OCI-LY1 (cell line): ENCODE measurements at regions not wholly inside any gene's neighbourhood (a gene's known extent, or its start where the extent isn't known, plus 50 kb on each side); places are given as distances from the start of the nearest gene placed in this dataset.

Source experiments
- H2AFZ ChIP-seq: fragments of 200-600 bp; sonication (generic), shearing (Covaris generic); 2 replicates; pipeline ENCODE4 v1.6.0; 2014; ENCODE audit warnings: antibody characterized with exemption, mild to moderate bottlenecking, low read length
- H3F3A ChIP-seq: fragments of 200-600 bp; sonication (generic), shearing (Covaris generic); 2 replicates; pipeline ENCODE4 v1.6.0; 2014; ENCODE audit warnings: mild to moderate bottlenecking, antibody characterized with exemption, low read length, moderate library complexity; ENCODE audit not compliant: insufficient read depth
- H3K27ac ChIP-seq: fragments of 200-600 bp; sonication (generic); 2 replicates; pipeline ENCODE4 v1.5.1; 2014; ENCODE audit warnings: low read length, mixed run types, mild to moderate bottlenecking, low read depth; ENCODE audit not compliant: poor library complexity, severe bottlenecking
- H3K27me3 ChIP-seq: fragments of 200-600 bp; sonication (generic); 2 replicates; pipeline ENCODE4 v1.6.0; 2014; ENCODE audit warnings: antibody characterized with exemption, mild to moderate bottlenecking, low read length, moderate library complexity; ENCODE audit not compliant: insufficient read depth
- H3K36me3 ChIP-seq: fragments of 200-600 bp; sonication (generic); 2 replicates; pipeline ENCODE4 v1.6.1; 2014; ENCODE audit warnings: mild to moderate bottlenecking, antibody characterized with exemption, low read length, moderate library complexity, mixed read lengths; ENCODE audit not compliant: insufficient read depth
- H3K4me1 ChIP-seq: fragments of 200-600 bp; sonication (generic); 2 replicates; pipeline ENCODE4 v1.5.1; 2014; ENCODE audit warnings: mild to moderate bottlenecking, low read length, moderate library complexity; ENCODE audit not compliant: insufficient read depth, severe bottlenecking
- H3K4me2 ChIP-seq: fragments of 200-600 bp; sonication (generic), shearing (Covaris generic); 2 replicates; pipeline ENCODE4 v1.6.1; 2014; ENCODE audit warnings: low read length
- H3K4me3 ChIP-seq: fragments of 200-600 bp; sonication (generic); 2 replicates; pipeline ENCODE4 v1.5.1; 2014; ENCODE audit warnings: low read length, low read depth, mild to moderate bottlenecking, mixed read lengths; ENCODE audit not compliant: poor library complexity, severe bottlenecking
- H3K79me2 ChIP-seq: fragments of 200-600 bp; shearing (Covaris generic); 2 replicates; pipeline ENCODE4 v1.6.1; 2016; ENCODE audit warnings: mixed run types, low read length, mixed read lengths; ENCODE audit not compliant: insufficient read depth
- H3K9ac ChIP-seq: fragments of 200-600 bp; sonication (generic), shearing (Covaris generic); 2 replicates; pipeline ENCODE4 v1.6.1; 2014; ENCODE audit warnings: mild to moderate bottlenecking, low read length, mixed read lengths
- H3K9me2 ChIP-seq: fragments of 200-600 bp; sonication (generic), shearing (Covaris generic); 2 replicates; pipeline ENCODE4 v1.6.1; 2014; ENCODE audit warnings: low read depth, mild to moderate bottlenecking, low read length, mixed read lengths
- H3K9me3 ChIP-seq: fragments of 200-600 bp; shearing (Covaris generic); 2 replicates; pipeline ENCODE4 v1.6.1; 2014; ENCODE audit warnings: low read length, mixed read lengths
- H4K20me1 ChIP-seq: fragments of 200-600 bp; sonication (generic), shearing (Covaris generic); 2 replicates; pipeline ENCODE4 v1.6.0; 2016; ENCODE audit warnings: mild to moderate bottlenecking, low read length; ENCODE audit not compliant: insufficient read depth
- CTCF ChIP-seq: fragments of 200-600 bp; sonication (generic), shearing (Covaris generic); IDR thresholded peaks from 2 replicates; pipeline ENCODE4 v1.5.1; 2017; ENCODE audit warnings: mild to moderate bottlenecking, antibody characterized with exemption, low read length, moderate library complexity, mixed read lengths
- EZH2 ChIP-seq: fragments of 200-600 bp; sonication (generic), shearing (Covaris generic); IDR thresholded peaks from 2 replicates; pipeline ENCODE4 v1.8.0; 2017; ENCODE audit warnings: borderline replicate concordance, mixed run types, mild to moderate bottlenecking, antibody characterized with exemption, low read length, moderate library complexity, mixed read lengths

GRCh38 chr10:100612601-100613595, 77.2 kb downstream of the HIF1AN start:
- Histone ChIP-seq H3K4me2 (no peak overlapping the region), H3K4me1 (no peaks in the 10 kb centered on the region), H3K9ac (no peak overlapping the region), H3K9me3 (no peaks in the 10 kb centered on the region), H3K4me3 (no peak overlapping the region), H2AFZ (no peak overlapping the region), H4K20me1 (no peaks in the 10 kb centered on the region), H3F3A (no peaks in the 10 kb centered on the region), H3K36me3 (no peaks in the 10 kb centered on the region), H3K27me3 (no peaks in the 10 kb centered on the region), H3K79me2 (no peaks in the 10 kb centered on the region), H3K9me2 (no peaks in the 10 kb centered on the region), H3K27ac (no peak overlapping the region)
- TF ChIP-seq CTCF: no peak
- TF ChIP-seq EZH2: no peak

GRCh38 chr10:100613846-100614245, 78.1 kb downstream of the HIF1AN start:
- Histone ChIP-seq H3K79me2 (no peaks in the 10 kb centered on the region), H3K9me3 (no peaks in the 10 kb centered on the region), H4K20me1 (no peaks in the 10 kb centered on the region), H3K4me2 (no peak overlapping the region), H3F3A (no peaks in the 10 kb centered on the region), H2AFZ (no peak overlapping the region), H3K9me2 (no peaks in the 10 kb centered on the region), H3K36me3 (no peaks in the 10 kb centered on the region), H3K4me1 (no peaks in the 10 kb centered on the region), H3K27ac (no peak overlapping the region), H3K4me3 (no peak overlapping the region), H3K9ac (no peak overlapping the region), H3K27me3 (no peaks in the 10 kb centered on the region)
- no peak for TF ChIP-seq EZH2
- no peak for TF ChIP-seq CTCF

GRCh38 chr10:100614429-100615095, 78.8 kb downstream of the HIF1AN start:
- no peaks in the 10 kb centered on the region for H3K9me2 ChIP-seq
- no peaks in the 10 kb centered on the region for H3K9me3 ChIP-seq
- H3K36me3 ChIP-seq: no peaks in the 10 kb centered on the region
- no peak overlapping the region for H3K4me3 ChIP-seq
- H3K27ac ChIP-seq: no peak overlapping the region
- H3K27me3 ChIP-seq: no peaks in the 10 kb centered on the region
- TF ChIP-seq EZH2 (no peak), CTCF (no peak)
- no peak overlapping the region for H3K9ac ChIP-seq
- no peaks in the 10 kb centered on the region for H3F3A ChIP-seq
- H3K4me1 ChIP-seq: no peaks in the 10 kb centered on the region
- no peak overlapping the region for H3K4me2 ChIP-seq
- no peak overlapping the region for H2AFZ ChIP-seq
- H3K79me2 ChIP-seq: no peaks in the 10 kb centered on the region
- no peaks in the 10 kb centered on the region for H4K20me1 ChIP-seq
